ENCODE measurements at regions not wholly inside any gene's neighbourhood (a gene's known extent, or its start where the extent isn't known, plus 50 kb on each side); places are given as distances from the start of the nearest gene placed in this dataset.
A peak's percentile ranks its signal among the peaks of the same experiment; 100 is the strongest.

DNA sequence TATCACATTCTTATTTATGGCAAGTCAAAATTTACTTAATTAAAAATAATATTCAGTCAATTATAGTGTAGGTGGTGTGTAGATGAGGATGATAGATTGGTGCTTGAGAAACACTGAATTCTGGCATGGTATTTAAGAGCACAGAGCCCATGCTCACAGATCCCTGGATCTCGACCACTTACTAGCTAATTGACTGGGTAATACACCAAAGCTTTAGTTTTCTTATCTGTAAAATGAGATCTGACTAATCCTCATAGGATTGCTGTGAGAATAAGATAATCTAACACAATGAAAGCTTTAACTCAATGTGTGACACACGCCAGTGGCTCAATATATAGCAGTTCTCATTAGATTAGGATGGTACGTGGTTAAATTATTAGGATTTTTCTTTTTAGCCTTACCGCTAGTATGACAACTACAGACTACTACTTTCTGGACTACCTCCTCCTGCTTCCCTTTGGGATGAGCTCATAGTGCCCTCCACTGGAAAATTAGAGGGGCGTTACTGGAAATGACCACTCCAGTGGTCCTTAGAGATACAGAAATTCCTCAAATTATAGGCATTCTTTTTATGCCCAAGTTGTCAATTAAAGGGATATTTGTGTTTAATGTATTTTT is 482.8 kb upstream of the TBX3 start (continued):
- no peak for TF ChIP-seq PBX3 (IDR thresholded peaks at IDR 0.05)
- TF ChIP-seq RXRA (IDR thresholded peaks at IDR 0.05; ENCODE audit: borderline replicate concordance, low read depth): no peak
- TF ChIP-seq SMC3 (IDR thresholded peaks at IDR 0.05; ENCODE audit: low read depth, low read length): peak; percentile 41
- no peak for TF ChIP-seq NRF1 (IDR thresholded peaks at IDR 0.05; ENCODE audit: low read depth, low read length)
- TF ChIP-seq TCF12 (IDR thresholded peaks at IDR 0.05): no peak

- Histone ChIP-seq H3K4me3 (ENCODE audit: low read depth in 2 of 2, low read length in 1 of 2) (no peak overlapping the region), H3K9me3 (no peaks in the 10 kb centered on the region), H3K79me2 (ENCODE audit: insufficient read depth) (no peaks in the 10 kb centered on the region), H3K9ac (no peak overlapping the region), H4K20me1 (ENCODE audit: insufficient read depth) (no peaks in the 10 kb centered on the region), H3K9me2 (no peaks in the 10 kb centered on the region), H3K4me2 (no peak overlapping the region), H3K4me1 (ENCODE audit: control insufficient read depth in 1 of 2, insufficient read depth in 2 of 2, low read depth in 1 of 2, low read length in 1 of 2) (no peaks in the 10 kb centered on the region; a peak in 1 of 4 replicates), H3K36me3 (replicated peaks in 1 of 2; ENCODE audit: control insufficient read depth in 1 of 2, insufficient read depth in 2 of 2, low read length in 1 of 2) (no peaks in the 10 kb centered on the region), H3K27me3 (ENCODE audit: insufficient read depth) (no peaks in the 10 kb centered on the region), H2AFZ (ENCODE audit: low read depth) (no peak overlapping the region), H3F3A (replicated peaks; ENCODE audit: insufficient read depth) (no peaks in the 10 kb centered on the region), H3K27ac (ENCODE audit: low read depth in 2 of 2, low read length in 1 of 2) (no peak overlapping the region)
- TF ChIP-seq MEF2A (IDR thresholded peaks at IDR 0.05; ENCODE audit: borderline replicate concordance, low read depth): no peak
- TF ChIP-seq NFIC (IDR thresholded peaks at IDR 0.05; ENCODE audit: borderline replicate concordance): no peak
- no peak for TF ChIP-seq PBX3 (IDR thresholded peaks at IDR 0.05)
- TF ChIP-seq EZH2phosphoT487 (IDR thresholded peaks at IDR 0.05; ENCODE audit: borderline replicate concordance, low read depth): no peak
- TF ChIP-seq ELF1 (IDR thresholded peaks at IDR 0.05): no peak
- no peak for TF ChIP-seq TAF1 (IDR thresholded peaks at IDR 0.05; ENCODE audit: borderline replicate concordance, low read depth, low read length)
- no peak for TF ChIP-seq FOXM1 (IDR thresholded peaks at IDR 0.05; ENCODE audit: low read depth)
- no peak for TF ChIP-seq CTCF (IDR thresholded peaks at IDR 0.05)
- no peak for TF ChIP-seq EP300 (IDR thresholded peaks at IDR 0.05; ENCODE audit: borderline replicate concordance in 1 of 2, low read depth in 1 of 2, low read length in 1 of 2)
- TF ChIP-seq NRF1 (IDR thresholded peaks at IDR 0.05; ENCODE audit: low read depth, low read length): no peak
- TF ChIP-seq GABPA (IDR thresholded peaks at IDR 0.05; ENCODE audit: low read depth): no peak
- POLR2A ChIA-PET: no interaction called here
- 88% methylated on average over 8 of the region's 8 CpGs for WGBS (ENCODE audit: low lambda C conversion rate)
- no peak for DNase-seq
- CTCF ChIA-PET: interaction anchor here (1.5 kb wide), 1 partner anchor 496 kb away, joined by 5 read pairs; no protein-coding TSS in a partner anchor
Measured at GRCh38 chr12:115163710-115164109, 479.7 kb upstream of the TBX3 start.

Data from SK-N-SH (cell line).